GM10248 (cell line): ENCODE measurements at regions not wholly inside any gene's neighbourhood (a gene's known extent, or its start where the extent isn't known, plus 50 kb on each side); places are given as distances from the start of the nearest gene placed in this dataset.

Experiments used
- CTCF ChIA-PET: fragments of 300-600 bp; sonication (Branson Sonifier 250); formaldehyde crosslinking; extraction: SDS; loops from one replicate; lab custom pipeline; 2021; ENCODE audit warnings: antibody characterized with exemption; lab: Yijun Ruan, JAX
- POLR2A ChIA-PET: fragments of 350-650 bp; sonication (Branson Sonifier 250); formaldehyde crosslinking; extraction: SDS; loops from one replicate; lab custom pipeline; 2020; ENCODE audit warnings: antibody characterized with exemption; lab: Yijun Ruan, JAX
- DNase-seq: peaks from one replicate; pipeline ENCODE4 v3.0.0; 2012; ENCODE audit errors: extremely low spot score
- TF ChIP-seq, protein P1 (sequence below): IDR thresholded peaks from 2 replicates; pipeline ENCODE4 v1.5.1; 2012; ENCODE audit warnings: mild to moderate bottlenecking, low read depth; ENCODE audit errors: extremely low read depth, missing control alignments, control extremely low read depth

DNA sequence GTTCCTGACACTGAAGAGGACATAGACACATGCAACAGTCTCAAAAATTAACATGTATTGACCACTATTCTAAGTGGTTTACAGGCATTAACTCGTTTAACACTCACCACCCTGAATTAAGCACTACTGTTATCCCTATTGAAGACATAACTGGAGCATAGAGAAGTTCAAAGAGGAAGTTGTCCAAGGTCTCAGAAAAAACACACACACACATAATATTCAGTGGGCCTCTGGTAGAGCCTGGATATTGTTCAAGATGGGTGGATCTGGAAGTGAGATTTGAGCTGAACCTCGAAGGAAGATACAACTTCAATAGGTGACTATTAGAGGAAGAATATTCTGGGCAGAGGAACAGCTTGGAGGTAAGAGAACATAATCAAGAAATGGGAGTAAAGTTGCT is 334.9 kb downstream of the HNRNPD start:
- DNase-seq = no peak
- ChIA-PET POLR2A (no interaction called here), CTCF (interaction anchor here (1.4 kb wide), 1 partner anchor 14 kb away, joined by 5 read pairs; no protein-coding TSS in a partner anchor)
- TF ChIP-seq, protein P1, sequence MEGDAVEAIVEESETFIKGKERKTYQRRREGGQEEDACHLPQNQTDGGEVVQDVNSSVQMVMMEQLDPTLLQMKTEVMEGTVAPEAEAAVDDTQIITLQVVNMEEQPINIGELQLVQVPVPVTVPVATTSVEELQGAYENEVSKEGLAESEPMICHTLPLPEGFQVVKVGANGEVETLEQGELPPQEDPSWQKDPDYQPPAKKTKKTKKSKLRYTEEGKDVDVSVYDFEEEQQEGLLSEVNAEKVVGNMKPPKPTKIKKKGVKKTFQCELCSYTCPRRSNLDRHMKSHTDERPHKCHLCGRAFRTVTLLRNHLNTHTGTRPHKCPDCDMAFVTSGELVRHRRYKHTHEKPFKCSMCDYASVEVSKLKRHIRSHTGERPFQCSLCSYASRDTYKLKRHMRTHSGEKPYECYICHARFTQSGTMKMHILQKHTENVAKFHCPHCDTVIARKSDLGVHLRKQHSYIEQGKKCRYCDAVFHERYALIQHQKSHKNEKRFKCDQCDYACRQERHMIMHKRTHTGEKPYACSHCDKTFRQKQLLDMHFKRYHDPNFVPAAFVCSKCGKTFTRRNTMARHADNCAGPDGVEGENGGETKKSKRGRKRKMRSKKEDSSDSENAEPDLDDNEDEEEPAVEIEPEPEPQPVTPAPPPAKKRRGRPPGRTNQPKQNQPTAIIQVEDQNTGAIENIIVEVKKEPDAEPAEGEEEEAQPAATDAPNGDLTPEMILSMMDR = no peak

DNA sequence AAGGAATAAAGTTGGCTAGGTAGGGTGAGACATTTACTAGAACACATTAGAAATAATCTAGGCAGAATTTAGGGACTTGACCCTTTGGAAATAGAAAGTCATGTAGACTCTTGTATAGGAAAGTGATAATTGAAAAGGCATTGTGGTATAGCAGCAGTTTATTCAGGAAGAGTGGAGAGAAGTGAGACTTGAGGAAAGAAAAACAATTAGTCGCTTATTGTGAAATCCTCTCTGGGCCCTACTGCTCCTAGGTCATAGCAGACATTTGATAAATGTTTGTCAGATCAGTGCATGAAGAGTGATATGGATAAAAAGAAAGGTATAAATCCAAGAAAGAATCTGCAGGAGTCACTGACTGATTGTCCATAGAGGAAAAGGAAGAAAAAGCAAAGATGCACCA is 337.6 kb downstream of the HNRNPD start:
- TF ChIP-seq, protein P1 = no peak
- CTCF ChIA-PET = no interaction called here
- no peak for DNase-seq
- POLR2A ChIA-PET = no interaction called here

DNA sequence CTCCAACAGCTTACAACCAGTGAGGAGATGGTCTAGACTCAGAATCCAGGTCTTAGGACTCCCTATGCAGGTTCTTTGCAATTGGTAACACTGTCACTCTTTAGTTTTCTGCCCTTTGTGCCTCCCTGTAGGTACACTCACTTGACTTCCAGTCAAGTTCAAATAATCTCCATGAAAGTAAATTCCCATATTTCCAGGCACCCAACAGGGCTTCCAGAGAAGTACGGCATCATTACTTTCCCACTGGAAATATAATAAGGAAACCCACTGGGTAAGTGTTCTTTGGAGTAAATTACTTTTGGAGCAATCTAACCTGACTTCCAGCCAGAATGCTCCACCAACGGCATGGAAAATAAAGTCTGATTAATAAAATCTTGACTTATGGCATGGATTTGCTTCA is 338.9 kb downstream of the HNRNPD start:
- no peak for DNase-seq
- TF ChIP-seq, protein P1 = no peak
- ChIA-PET POLR2A (no interaction called here), CTCF (no interaction called here)

DNA sequence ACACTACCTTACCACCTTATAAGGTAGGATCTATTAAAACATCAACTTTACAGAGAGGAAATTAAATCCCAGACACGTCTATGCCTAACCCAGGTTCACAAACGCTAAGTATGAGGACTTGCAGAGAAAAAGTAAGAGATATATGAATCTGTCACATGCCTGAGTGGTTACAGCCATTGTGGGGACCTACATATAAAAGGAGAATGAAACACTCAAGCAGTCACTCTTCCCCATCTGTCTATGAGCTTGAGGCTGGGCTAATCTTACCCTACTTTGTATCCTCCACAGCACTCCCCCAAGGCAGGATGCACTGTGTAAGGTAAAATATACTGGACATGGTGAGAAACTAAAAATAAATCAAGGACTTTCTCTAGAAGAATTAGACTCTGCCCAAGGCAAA is 339.9 kb downstream of the HNRNPD start:
- CTCF ChIA-PET = no interaction called here
- POLR2A ChIA-PET = no interaction called here
- no peak for DNase-seq
- TF ChIP-seq, protein P1 = no peak

DNA sequence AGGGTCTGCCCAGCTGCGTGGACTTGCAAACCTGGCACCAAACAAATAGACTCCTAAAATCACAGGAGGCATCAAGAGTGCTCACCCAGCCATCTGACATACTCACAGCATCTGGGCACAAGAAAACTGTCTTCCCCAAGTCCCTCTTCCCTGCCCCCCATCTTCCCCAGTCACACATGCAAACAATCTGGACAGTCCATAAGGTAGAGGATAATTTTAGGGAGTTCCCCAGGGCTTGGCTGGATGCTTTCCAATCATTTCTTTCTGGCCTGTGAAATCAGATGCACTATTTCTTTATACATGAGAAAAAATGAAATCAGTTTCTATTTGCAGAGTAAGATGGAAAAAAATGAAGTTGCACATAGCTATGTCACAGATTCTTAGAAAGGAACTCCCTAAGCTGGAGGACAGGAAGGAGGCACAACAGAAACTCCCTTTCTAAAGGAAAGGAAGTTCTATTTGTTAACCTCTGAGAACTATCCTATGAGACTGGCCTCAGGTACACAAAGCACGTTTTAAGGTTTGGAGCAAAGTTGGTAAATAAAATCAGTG is 342.3 kb downstream of the HNRNPD start:
- DNase-seq = no peak
- ChIA-PET CTCF (interaction anchor here (0.7 kb wide), 1 partner anchor 23 kb away, joined by 3 read pairs; no protein-coding TSS in a partner anchor), POLR2A (no interaction called here)
- TF ChIP-seq, protein P1 = no peak

DNA sequence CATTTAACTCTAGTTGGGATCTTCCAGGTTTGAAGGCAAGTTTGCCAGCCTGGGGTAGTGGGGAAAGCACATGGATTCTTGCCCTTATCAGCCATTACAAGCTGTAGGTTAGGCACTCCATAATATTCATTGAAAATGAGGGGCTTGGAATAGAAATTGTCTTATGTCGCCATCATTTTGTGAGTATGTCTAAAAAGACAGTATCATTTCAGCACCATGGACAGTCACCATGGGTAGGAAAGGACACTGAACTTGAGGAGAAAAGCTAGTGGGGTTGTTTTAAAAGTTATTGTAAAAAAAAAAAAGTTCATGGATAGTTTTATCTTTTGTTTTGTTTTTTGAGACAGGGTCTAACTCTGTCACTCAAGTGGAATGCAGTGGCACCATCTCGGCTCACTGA is 356.1 kb downstream of the HNRNPD start:
- CTCF ChIA-PET = interaction anchor here (1.0 kb wide), 1 partner anchor 24 kb away, joined by 3 read pairs; no protein-coding TSS in a partner anchor
- TF ChIP-seq, protein P1 = no peak
- DNase-seq = peak; percentile 26
- POLR2A ChIA-PET = no interaction called here
